Neural progenitor cell (in vitro differentiated cells): ENCODE measurements at regions not wholly inside any gene's neighbourhood (a gene's known extent, or its start where the extent isn't known, plus 50 kb on each side); places are given as distances from the start of the nearest gene placed in this dataset.

ENCODE experiments used
- EZH2 ChIP-seq: fragments of 200-600 bp; sonication (generic); IDR thresholded peaks from 2 replicates; pipeline ENCODE4 v1.6.1; 2017; ENCODE audit warnings: antibody characterized with exemption, mild to moderate bottlenecking, moderate library complexity
- EZH2phosphoT487 ChIP-seq: fragments of 200-600 bp; sonication (generic); IDR thresholded peaks from 2 replicates; pipeline ENCODE4 v1.6.1; 2017; ENCODE audit warnings: antibody characterized with exemption
- TF ChIP-seq, protein P1 (sequence below): fragments of 200-600 bp; sonication (generic); IDR thresholded peaks from 2 replicates; pipeline ENCODE4 v1.5.1; 2017; ENCODE audit warnings: antibody characterized with exemption, mild to moderate bottlenecking

DNA sequence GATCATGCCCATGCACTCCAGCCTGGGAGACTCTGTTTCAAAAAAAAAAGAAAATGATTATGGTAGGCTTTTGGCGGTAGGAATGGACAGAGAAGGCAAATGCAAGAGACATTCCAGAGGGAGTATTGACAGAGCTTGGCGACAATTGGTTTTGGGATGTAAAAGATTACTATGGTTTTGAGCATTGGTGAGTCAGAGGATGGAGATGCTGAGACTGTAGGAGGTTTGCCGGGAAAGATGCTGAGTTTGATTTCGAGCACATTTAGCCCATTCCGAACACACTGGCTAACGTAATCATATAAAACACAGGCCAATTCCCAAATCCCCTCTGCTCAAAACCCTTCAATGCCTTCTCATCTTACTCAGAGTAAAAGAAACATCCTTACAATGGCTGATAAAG is 161.6 kb upstream of the MKLN1 start:
- TF ChIP-seq, protein P1, sequence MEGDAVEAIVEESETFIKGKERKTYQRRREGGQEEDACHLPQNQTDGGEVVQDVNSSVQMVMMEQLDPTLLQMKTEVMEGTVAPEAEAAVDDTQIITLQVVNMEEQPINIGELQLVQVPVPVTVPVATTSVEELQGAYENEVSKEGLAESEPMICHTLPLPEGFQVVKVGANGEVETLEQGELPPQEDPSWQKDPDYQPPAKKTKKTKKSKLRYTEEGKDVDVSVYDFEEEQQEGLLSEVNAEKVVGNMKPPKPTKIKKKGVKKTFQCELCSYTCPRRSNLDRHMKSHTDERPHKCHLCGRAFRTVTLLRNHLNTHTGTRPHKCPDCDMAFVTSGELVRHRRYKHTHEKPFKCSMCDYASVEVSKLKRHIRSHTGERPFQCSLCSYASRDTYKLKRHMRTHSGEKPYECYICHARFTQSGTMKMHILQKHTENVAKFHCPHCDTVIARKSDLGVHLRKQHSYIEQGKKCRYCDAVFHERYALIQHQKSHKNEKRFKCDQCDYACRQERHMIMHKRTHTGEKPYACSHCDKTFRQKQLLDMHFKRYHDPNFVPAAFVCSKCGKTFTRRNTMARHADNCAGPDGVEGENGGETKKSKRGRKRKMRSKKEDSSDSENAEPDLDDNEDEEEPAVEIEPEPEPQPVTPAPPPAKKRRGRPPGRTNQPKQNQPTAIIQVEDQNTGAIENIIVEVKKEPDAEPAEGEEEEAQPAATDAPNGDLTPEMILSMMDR: no peak
- TF ChIP-seq EZH2phosphoT487 (no peak), EZH2 (no peak)
